NCI-H1417 (cell line): ENCODE measurements at regions not wholly inside any gene's neighbourhood (a gene's known extent, or its start where the extent isn't known, plus 50 kb on each side); places are given as distances from the start of the nearest gene placed in this dataset.

ENCODE experiments used
- DNase-seq, 3 experiments: peaks; one replicate each; lab custom pipeline; 2025; lab: John Stamatoyannopoulos, UW

- no peak for DNase-seq
Measured at GRCh38 chr3:157738441-157738840, 235.2 kb upstream of the VEPH1 start.

- no peak for DNase-seq
Measured at GRCh38 chr3:157718800-157719199, 215.6 kb upstream of the VEPH1 start.

- peak in 1 of 3 experiments; percentile 61 for DNase-seq
Measured at GRCh38 chr3:157713101-157713500, 209.9 kb upstream of the VEPH1 start.

- DNase-seq = no peak
Measured at GRCh38 chr3:157705258-157705657, 202.0 kb upstream of the VEPH1 start.

GRCh38 chr3:157700405-157700804 lies 197.2 kb upstream of the VEPH1 start:
- no peak for DNase-seq

GRCh38 chr3:157695586-157695985 lies 192.4 kb upstream of the VEPH1 start:
- no peak for DNase-seq

- DNase-seq = no peak
Measured at GRCh38 chr3:157695103-157695502, 191.9 kb upstream of the VEPH1 start.

- no peak for DNase-seq
Measured at GRCh38 chr3:157693762-157694161, 190.5 kb upstream of the VEPH1 start.

GRCh38 chr3:157692468-157692867 lies 189.3 kb upstream of the VEPH1 start:
- no peak for DNase-seq

- DNase-seq = peak in 1 of 3 experiments; percentile 27
Measured at GRCh38 chr3:157683668-157684067, 180.5 kb upstream of the VEPH1 start.

GRCh38 chr3:157672061-157672460 lies 168.8 kb upstream of the VEPH1 start:
- no peak for DNase-seq

- DNase-seq = peak in 1 of 3 experiments; percentile 59
Measured at GRCh38 chr3:157671656-157672055, 168.4 kb upstream of the VEPH1 start.

- peak in 2 of 3 experiments; percentile 27 to 85 for DNase-seq
Measured at GRCh38 chr3:157669416-157669815, 166.2 kb upstream of the VEPH1 start.

GRCh38 chr3:157667493-157667892 lies 164.3 kb upstream of the VEPH1 start:
- DNase-seq = no peak

- no peak for DNase-seq
Measured at GRCh38 chr3:157662171-157662570, 159.0 kb upstream of the VEPH1 start.

- no peak for DNase-seq
Measured at GRCh38 chr3:157660847-157661246, 157.6 kb upstream of the VEPH1 start.

GRCh38 chr3:157652366-157652765 lies 149.2 kb upstream of the VEPH1 start:
- no peak for DNase-seq

GRCh38 chr3:157650699-157651098 lies 147.5 kb upstream of the VEPH1 start:
- DNase-seq = no peak

GRCh38 chr3:157650172-157650571 lies 147.0 kb upstream of the VEPH1 start:
- no peak for DNase-seq

- DNase-seq = no peak
Measured at GRCh38 chr3:157649511-157649910, 146.3 kb upstream of the VEPH1 start.

- DNase-seq = no peak
Measured at GRCh38 chr3:157647820-157648219, 144.6 kb upstream of the VEPH1 start.

- DNase-seq = peak in 1 of 3 experiments; percentile 16
Measured at GRCh38 chr3:157639756-157640426, 136.7 kb upstream of the VEPH1 start.

GRCh38 chr3:157637866-157638265 lies 134.7 kb upstream of the VEPH1 start:
- DNase-seq = no peak

- DNase-seq = no peak
Measured at GRCh38 chr3:157633241-157633640, 130.0 kb upstream of the VEPH1 start.
